IMR-90 (cell line): ENCODE measurements at regions not wholly inside any gene's neighbourhood (a gene's known extent, or its start where the extent isn't known, plus 50 kb on each side); places are given as distances from the start of the nearest gene placed in this dataset.

Experiments
- ATAC-seq: fragments of 200-7000 bp; cut with Tn5 transposase; 2 replicates; pipeline ENCODE4 v1.9.1; 2020; ENCODE audit warnings: low read depth, mild to moderate bottlenecking, moderate library complexity
- BruUV-seq: library from RNA; stranded (reverse); fragments of 400-500 nt; replicated peaks from 2 replicates; lab custom pipeline; 2021; lab: Mats Ljungman, UMichigan
- CTCF ChIA-PET: fragments of 300-600 bp; formaldehyde crosslinking; extraction: SDS; loops from one replicate; lab custom pipeline; 2021; ENCODE audit warnings: antibody characterized with exemption; lab: Yijun Ruan, JAX
- POLR2A ChIA-PET: fragments of 300-600 bp; sonication (Branson Sonifier 250); formaldehyde crosslinking; loops from one replicate; lab custom pipeline; 2022; ENCODE audit warnings: antibody characterized with exemption; ENCODE audit not compliant: unreplicated experiment; lab: Charles Lee
- DNase-seq: peaks from one replicate; pipeline ENCODE4 v3.0.0; 2013
- H2AFZ ChIP-seq: replicated peaks from 2 replicates; pipeline ENCODE3; 2013; ENCODE audit warnings: low read length, mild to moderate bottlenecking; ENCODE audit not compliant: poor library complexity
- H2AK5ac ChIP-seq: 2 replicates; pipeline ENCODE4 v1.6.1; 2013; ENCODE audit warnings: low read depth, low read length, inconsistent platforms
- H2AK9ac ChIP-seq: replicated peaks from 2 replicates; pipeline ENCODE3; 2013; ENCODE audit warnings: mild to moderate bottlenecking, low read depth, low read length, moderate library complexity; ENCODE audit not compliant: poor library complexity
- H2BK120ac ChIP-seq: 2 replicates; pipeline ENCODE4 v1.6.1; 2013; ENCODE audit warnings: low read depth, low read length, inconsistent platforms
- H2BK15ac ChIP-seq: 3 replicates; pipeline ENCODE4 v1.6.1; 2013; ENCODE audit warnings: low read depth, low read length, inconsistent platforms
- H2BK20ac ChIP-seq: 2 replicates; pipeline ENCODE4 v1.6.1; 2013; ENCODE audit warnings: low read depth, mild to moderate bottlenecking, inconsistent platforms, low read length, moderate library complexity
- H2BK5ac ChIP-seq: 2 replicates; pipeline ENCODE4 v1.6.1; 2013; ENCODE audit warnings: mild to moderate bottlenecking, low read depth, low read length, inconsistent platforms; ENCODE audit not compliant: poor library complexity, severe bottlenecking
- H3K14ac ChIP-seq: replicated peaks from 2 replicates; pipeline ENCODE4 v1.6.1; 2013; ENCODE audit warnings: low read depth, low read length, inconsistent platforms
- H3K18ac ChIP-seq: 2 replicates; pipeline ENCODE4 v1.6.1; 2013; ENCODE audit warnings: low read depth, low read length, control low read depth
- H3K23ac ChIP-seq: 2 replicates; pipeline ENCODE4 v1.6.1; 2013; ENCODE audit warnings: low read depth, low read length, inconsistent platforms
- H3K27ac ChIP-seq: 2 replicates; pipeline ENCODE4 v1.5.1; 2013; ENCODE audit warnings: mild to moderate bottlenecking, control low read depth, low read length; ENCODE audit not compliant: insufficient read depth
- H3K27me3 ChIP-seq: 2 replicates; pipeline ENCODE4 v1.6.1; 2013; ENCODE audit warnings: low read length; ENCODE audit not compliant: control insufficient read depth, insufficient read depth
- H3K36me3 ChIP-seq: 2 replicates; pipeline ENCODE4 v1.6.1; 2013; ENCODE audit warnings: low read length, mixed read lengths; ENCODE audit not compliant: control insufficient read depth, insufficient read depth
- H3K4ac ChIP-seq: 2 replicates; pipeline ENCODE4 v1.6.1; 2013; ENCODE audit warnings: low read depth, low read length, inconsistent platforms
- H3K4me1 ChIP-seq: 2 replicates; pipeline ENCODE4 v1.6.1; 2013; ENCODE audit warnings: low read length, mixed read lengths; ENCODE audit not compliant: control insufficient read depth, insufficient read depth
- H3K4me2 ChIP-seq: 2 replicates; pipeline ENCODE4 v1.6.1; 2013; ENCODE audit warnings: low read depth, mild to moderate bottlenecking, control low read depth, low read length, moderate library complexity
- H3K4me3 ChIP-seq: 2 replicates; pipeline ENCODE4 v1.5.1; 2013; ENCODE audit warnings: low read depth, mild to moderate bottlenecking, control low read depth, low read length, moderate library complexity; ENCODE audit not compliant: insufficient read depth
- H3K56ac ChIP-seq: 2 replicates; pipeline ENCODE4 v1.6.1; 2013; ENCODE audit warnings: low read length, inconsistent platforms; ENCODE audit not compliant: insufficient read depth; ENCODE audit errors: extremely low read depth
- H3K79me1 ChIP-seq, 2 experiments: 2 replicates each; pipeline ENCODE4 v1.6.1; 2013; ENCODE audit warnings: low read length in 2 of 2, inconsistent platforms in 1 of 2, low read depth in 1 of 2
- H3K9ac ChIP-seq: 2 replicates; pipeline ENCODE4 v1.6.1; 2013; ENCODE audit warnings: low read depth, low read length, control low read depth
- H3K9me1 ChIP-seq: 2 replicates; pipeline ENCODE4 v1.6.1; 2013; ENCODE audit warnings: low read length, inconsistent platforms; ENCODE audit not compliant: insufficient read depth
- H3K9me3 ChIP-seq: 2 replicates; pipeline ENCODE4 v1.6.1; 2013; ENCODE audit warnings: low read length; ENCODE audit not compliant: control insufficient read depth, insufficient read depth
- H4K20me1 ChIP-seq: 2 replicates; pipeline ENCODE4 v1.6.1; 2013; ENCODE audit warnings: low read length, inconsistent platforms; ENCODE audit not compliant: insufficient read depth
- H4K5ac ChIP-seq: 2 replicates; pipeline ENCODE4 v1.6.1; 2013; ENCODE audit warnings: mild to moderate bottlenecking, low read depth, low read length, control low read depth
- H4K8ac ChIP-seq, 2 experiments: 2 replicates each; pipeline ENCODE4 v1.6.1; 2013; ENCODE audit warnings: low read depth in 2 of 2, low read length in 2 of 2, control low read depth in 1 of 2, inconsistent platforms in 1 of 2
- H4K91ac ChIP-seq: 2 replicates; pipeline ENCODE4 v1.6.1; 2013; ENCODE audit warnings: low read depth, low read length, inconsistent platforms; ENCODE audit not compliant: insufficient read depth
- BHLHE40 ChIP-seq: fragments of 150-350 bp; IDR thresholded peaks from 2 replicates; pipeline ENCODE4 v1.6.1; 2016; ENCODE audit warnings: mild to moderate bottlenecking, low read depth, low read length
- CHD1 ChIP-seq: IDR thresholded peaks from 2 replicates; pipeline ENCODE4 v1.6.1; 2012; ENCODE audit warnings: low read depth, low read length, improper control_type of control experiment
- ELK1 ChIP-seq: fragments of 150-350 bp; IDR thresholded peaks from 2 replicates; pipeline ENCODE4 v1.6.1; 2016; ENCODE audit warnings: low read depth, mild to moderate bottlenecking, low read length, moderate library complexity, borderline replicate concordance
- MAFK ChIP-seq: IDR thresholded peaks from 2 replicates; pipeline ENCODE4 v1.6.1; 2012; ENCODE audit warnings: low read depth, low read length, improper control_type of control experiment
- MAZ ChIP-seq: IDR thresholded peaks from 2 replicates; pipeline ENCODE4 v1.6.1; 2012; ENCODE audit warnings: low read depth, mild to moderate bottlenecking, low read length, improper control_type of control experiment, moderate library complexity, borderline replicate concordance
- MXI1 ChIP-seq: IDR thresholded peaks from 2 replicates; pipeline ENCODE4 v1.6.1; 2012; ENCODE audit warnings: low read depth, mild to moderate bottlenecking, low read length, moderate library complexity, borderline replicate concordance
- NFE2L2 ChIP-seq: fragments of 150-350 bp; IDR thresholded peaks from 2 replicates; pipeline ENCODE4 v1.6.1; 2016; ENCODE audit warnings: low read depth, mild to moderate bottlenecking, low read length
- RAD21 ChIP-seq: IDR thresholded peaks from 2 replicates; pipeline ENCODE4 v1.6.1; 2012; ENCODE audit warnings: low read length, improper control_type of control experiment
- RCOR1 ChIP-seq: IDR thresholded peaks from 2 replicates; pipeline ENCODE4 v1.6.1; 2012; ENCODE audit warnings: mild to moderate bottlenecking, low read length, improper control_type of control experiment; ENCODE audit not compliant: insufficient replicate concordance
- RFX5 ChIP-seq: IDR thresholded peaks from 2 replicates; pipeline ENCODE4 v1.8.0; 2012; ENCODE audit warnings: low read depth, mild to moderate bottlenecking, low read length, moderate library complexity
- USF2 ChIP-seq: fragments of 150-350 bp; IDR thresholded peaks from 2 replicates; pipeline ENCODE4 v1.6.1; 2017; ENCODE audit warnings: mild to moderate bottlenecking, antibody characterized with exemption, low read length, low read depth
- dilution Hi-C: fragments of 300-500 bp; cut with HindIII; formaldehyde crosslinking; loops from one replicate; pipeline ENCODE4 v1.14.3; 2018; ENCODE audit warnings: low sequenced_read_pairs; ENCODE audit not compliant: unreplicated experiment
- in situ Hi-C: fragments of 300-500 bp; cut with MboI; formaldehyde crosslinking; loops from 3 replicates; pipeline ENCODE4 v1.14.3; 2019; ENCODE audit warnings: low sequenced_read_pairs, inconsistent platforms, mixed read lengths
- intact Hi-C: fragments of 100-400 bp; cut with micrococcal nuclease; formaldehyde crosslinking; loops from 2 replicates; pipeline ENCODE4 v1.10.0; 2022

- Histone ChIP-seq H2BK20ac (no peak overlapping the region), H3K56ac (no peak overlapping the region), H2BK15ac (no peak overlapping the region), H2BK120ac (no peak overlapping the region), H4K8ac (no peak overlapping the region), H2AK5ac (no peak overlapping the region), H4K91ac (no peak overlapping the region), H2AK9ac (no peak overlapping the region), H2BK5ac (no peak overlapping the region), H3K27ac (no peak overlapping the region), H4K5ac (no peak overlapping the region), H3K14ac (no peak overlapping the region), H3K4me2 (no peak overlapping the region), H4K20me1 (no peaks in the 10 kb centered on the region), H3K79me1 (no peaks in the 10 kb centered on the region), H3K9me3 (peaks cover 13% of the 10 kb centered on the region), H3K4me1 (no peaks in the 10 kb centered on the region), H3K18ac (no peak overlapping the region), H3K4ac (no peak overlapping the region), H2AFZ (no peak overlapping the region), H3K36me3 (no peaks in the 10 kb centered on the region), H3K4me3 (no peak overlapping the region), H3K27me3 (no peaks in the 10 kb centered on the region), H3K9me1 (no peaks in the 10 kb centered on the region), H3K9ac (no peak overlapping the region), H3K23ac (no peak overlapping the region)
- intact Hi-C loops (no loop called here), dilution Hi-C loops (no loop called here), in situ Hi-C loops (no loop called here)
- ChIA-PET POLR2A (no interaction called here), CTCF (no interaction called here)
- no peak for DNase-seq
- TF ChIP-seq CHD1: no peak
- TF ChIP-seq RAD21: no peak
- TF ChIP-seq RFX5: no peak
- no peak for TF ChIP-seq USF2
- TF ChIP-seq ELK1: no peak
- TF ChIP-seq MAZ: no peak
- no peak for TF ChIP-seq RCOR1
- TF ChIP-seq MXI1: no peak
- no peak for TF ChIP-seq BHLHE40
- TF ChIP-seq MAFK: no peak
- no peak for TF ChIP-seq NFE2L2
- no TSS peak for BruUV-seq
- no peak for ATAC-seq
Observed at GRCh38 chr5:118243068-118243467, 745.3 kb downstream of the DTWD2 start.
